Natural killer cell treated with Interleukin-12 subunit alpha and Interleukin-12 subunit beta and Interleukin-15 and Interleukin-18, amount 100 ng/mL, for 72 hours (primary cell): ENCODE measurements at regions not wholly inside any gene's neighbourhood (a gene's known extent, or its start where the extent isn't known, plus 50 kb on each side); places are given as distances from the start of the nearest gene placed in this dataset.

Experiments used
- ATAC-seq, 2 donors: fragments of 150-1000 bp; cut with Tn5 transposase in 1 of 2; sonication (Bioruptor Pico), chemical (Tn5 transposase) in 1 of 2; 2 replicates each; pipeline ENCODE4 v1.10.0; 2021
- DNase-seq: peaks from one replicate; pipeline ENCODE4 v3.0.0; 2022; ENCODE audit warnings: low spot score
- H3K27ac Mint-ChIP-seq, 2 donors: 1 replicate in 1 of 2; 2 replicates in 1 of 2; pipeline ENCODE4 v1.8.0; 2022; ENCODE audit warnings: mixed read lengths in 2 of 2, mild to moderate bottlenecking in 1 of 2, moderate library complexity in 1 of 2
- H3K27me3 Mint-ChIP-seq, 2 donors: 1 replicate in 1 of 2; 2 replicates in 1 of 2; pipeline ENCODE4 v1.8.0; 2022; ENCODE audit warnings: mixed read lengths in 2 of 2
- H3K36me3 Mint-ChIP-seq: one replicate; pipeline ENCODE4 v1.8.0; 2022; ENCODE audit warnings: mixed read lengths
- H3K4me1 Mint-ChIP-seq, 2 donors: 1 replicate in 1 of 2; 2 replicates in 1 of 2; pipeline ENCODE4 v1.8.0; 2022; ENCODE audit warnings: low read depth in 2 of 2, mixed read lengths in 2 of 2, mild to moderate bottlenecking in 1 of 2
- H3K4me3 Mint-ChIP-seq: one replicate; pipeline ENCODE4 v1.8.0; 2022; ENCODE audit warnings: mixed read lengths
- H3K9me3 Mint-ChIP-seq: 2 replicates; pipeline ENCODE4 v1.8.0; 2022; ENCODE audit warnings: mixed read lengths

GRCh38 chr11:15818132-15818842 is 538.1 kb downstream of the SOX6 start:
- H3K9me3 Mint-ChIP-seq, result peaks cover 6% of the 10 kb centered on the region
- ATAC-seq, result no peak

GRCh38 chr11:15819679-15820286 is 536.6 kb downstream of the SOX6 start:
- Mint-ChIP-seq H3K4me3 (no peak overlapping the region), H3K4me1 (no peaks in the 10 kb centered on the region), H3K36me3 (peaks cover 7% of the 10 kb centered on the region), H3K27me3 (peaks cover 8 to 10% of the 10 kb centered on the region in 2 donors), H3K9me3 (peaks cover 6% of the 10 kb centered on the region), H3K27ac (no peak overlapping the region)
- peak; percentile 13 to 40 for ATAC-seq
- no peak for DNase-seq

More at GRCh38 chr11:15818132-15818842, 538.1 kb downstream of the SOX6 start:
- Mint-ChIP-seq H3K27me3 (peaks cover 8 to 10% of the 10 kb centered on the region in 2 donors), H3K36me3 (peaks cover 7% of the 10 kb centered on the region), H3K4me1 (no peaks in the 10 kb centered on the region), H3K4me3 (no peak overlapping the region), H3K27ac (no peak overlapping the region)
- DNase-seq, result no peak

- H3K27me3 Mint-ChIP-seq, result peaks cover 0 to 6% of the 10 kb centered on the region in 2 donors
- no peak for DNase-seq
- H3K4me3 Mint-ChIP-seq, result no peak overlapping the region
These were observed 534.9 kb downstream of the SOX6 start for GRCh38 chr11:15821451-15821850.

GRCh38 chr11:15824060-15824459 is 532.3 kb downstream of the SOX6 start:
- Mint-ChIP-seq H3K4me3 (no peak overlapping the region), H3K4me1 (no peaks in the 10 kb centered on the region), H3K27me3 (peaks cover 0 to 9% of the 10 kb centered on the region in 2 donors), H3K36me3 (no peaks in the 10 kb centered on the region), H3K9me3 (no peaks in the 10 kb centered on the region), H3K27ac (no peak overlapping the region)
- no peak for DNase-seq
- no peak for ATAC-seq

More at GRCh38 chr11:15821451-15821850, 534.9 kb downstream of the SOX6 start:
- Mint-ChIP-seq H3K4me1 (no peaks in the 10 kb centered on the region), H3K36me3 (no peaks in the 10 kb centered on the region), H3K27ac (no peak overlapping the region), H3K9me3 (peaks cover 2% of the 10 kb centered on the region)
- no peak for ATAC-seq

GRCh38 chr11:15825976-15826650 is 530.2 kb downstream of the SOX6 start:
- Mint-ChIP-seq H3K36me3 (no peaks in the 10 kb centered on the region), H3K4me3 (no peak overlapping the region), H3K4me1 (no peaks in the 10 kb centered on the region), H3K27ac (no peak overlapping the region), H3K9me3 (no peaks in the 10 kb centered on the region), H3K27me3 (peaks cover 0 to 3% of the 10 kb centered on the region in 2 donors)
- DNase-seq (no peak), ATAC-seq (no peak)

GRCh38 chr11:15826826-15827225 is 529.5 kb downstream of the SOX6 start:
- Mint-ChIP-seq H3K27ac (no peak overlapping the region), H3K4me3 (no peak overlapping the region)

GRCh38 chr11:15828215-15828853 is 528.0 kb downstream of the SOX6 start:
- no peak overlapping the region for H3K4me3 Mint-ChIP-seq
- H3K9me3 Mint-ChIP-seq, result no peaks in the 10 kb centered on the region
- no peaks in the 10 kb centered on the region for H3K4me1 Mint-ChIP-seq
- peaks cover 0 to 3% of the 10 kb centered on the region in 2 donors for H3K27me3 Mint-ChIP-seq
- ATAC-seq (no peak), DNase-seq (no peak)
- H3K36me3 Mint-ChIP-seq, result no peaks in the 10 kb centered on the region
- no peak overlapping the region for H3K27ac Mint-ChIP-seq

More at GRCh38 chr11:15826826-15827225, 529.5 kb downstream of the SOX6 start:
- H3K9me3 Mint-ChIP-seq, result no peaks in the 10 kb centered on the region
- no peak for DNase-seq
- ATAC-seq, result peak; percentile 36 to 61
- no peaks in the 10 kb centered on the region for H3K4me1 Mint-ChIP-seq
- no peaks in the 10 kb centered on the region for H3K36me3 Mint-ChIP-seq
- peaks cover 0 to 3% of the 10 kb centered on the region in 2 donors for H3K27me3 Mint-ChIP-seq

GRCh38 chr11:15829312-15829711 is 527.0 kb downstream of the SOX6 start:
- no peaks in the 10 kb centered on the region for H3K9me3 Mint-ChIP-seq
- no peaks in the 10 kb centered on the region for H3K4me1 Mint-ChIP-seq
- no peaks in the 10 kb centered on the region for H3K36me3 Mint-ChIP-seq
- no peak overlapping the region for H3K4me3 Mint-ChIP-seq
- H3K27ac Mint-ChIP-seq, result no peak overlapping the region
- no peak for DNase-seq
- H3K27me3 Mint-ChIP-seq, result peaks cover 0 to 3% of the 10 kb centered on the region in 2 donors
- no peak for ATAC-seq

GRCh38 chr11:15830741-15831428 is 525.5 kb downstream of the SOX6 start:
- DNase-seq (no peak), ATAC-seq (no peak)
- Mint-ChIP-seq H3K36me3 (no peaks in the 10 kb centered on the region), H3K27ac (no peak overlapping the region), H3K4me3 (no peak overlapping the region), H3K9me3 (no peaks in the 10 kb centered on the region), H3K27me3 (peaks cover 0 to 3% of the 10 kb centered on the region in 2 donors), H3K4me1 (no peaks in the 10 kb centered on the region)

GRCh38 chr11:15835788-15836411 is 520.4 kb downstream of the SOX6 start:
- H3K9me3 Mint-ChIP-seq, result peaks cover 7% of the 10 kb centered on the region
- DNase-seq (no peak), ATAC-seq (no peak)
- H3K4me1 Mint-ChIP-seq, result no peaks in the 10 kb centered on the region
- no peak overlapping the region for H3K27ac Mint-ChIP-seq
- H3K4me3 Mint-ChIP-seq, result no peak overlapping the region
- no peaks in the 10 kb centered on the region for H3K36me3 Mint-ChIP-seq
- peaks cover 6 to 9% of the 10 kb centered on the region in 2 donors for H3K27me3 Mint-ChIP-seq

- no peak overlapping the region for H3K27ac Mint-ChIP-seq
- H3K4me1 Mint-ChIP-seq, result no peaks in the 10 kb centered on the region
- H3K9me3 Mint-ChIP-seq, result peaks cover 7% of the 10 kb centered on the region
- ATAC-seq (no peak), DNase-seq (no peak)
- H3K4me3 Mint-ChIP-seq, result no peak overlapping the region
- no peaks in the 10 kb centered on the region for H3K36me3 Mint-ChIP-seq
- H3K27me3 Mint-ChIP-seq, result peaks cover 6 to 9% of the 10 kb centered on the region in 2 donors
These were observed 519.6 kb downstream of the SOX6 start for GRCh38 chr11:15836795-15837194.

GRCh38 chr11:15837901-15838489 is 518.4 kb downstream of the SOX6 start:
- H3K27me3 Mint-ChIP-seq, result peaks cover 6 to 9% of the 10 kb centered on the region in 2 donors
- no peak for DNase-seq
- H3K4me1 Mint-ChIP-seq, result no peaks in the 10 kb centered on the region
- H3K36me3 Mint-ChIP-seq, result no peaks in the 10 kb centered on the region
- no peak for ATAC-seq
- H3K9me3 Mint-ChIP-seq, result peaks cover 7% of the 10 kb centered on the region
- no peak overlapping the region for H3K4me3 Mint-ChIP-seq
- H3K27ac Mint-ChIP-seq, result no peak overlapping the region

GRCh38 chr11:15839061-15839460 is 517.3 kb downstream of the SOX6 start:
- Mint-ChIP-seq H3K4me3 (no peak overlapping the region), H3K27ac (no peak overlapping the region), H3K36me3 (no peaks in the 10 kb centered on the region), H3K9me3 (peaks cover 7% of the 10 kb centered on the region), H3K4me1 (no peaks in the 10 kb centered on the region), H3K27me3 (peaks cover 9% of the 10 kb centered on the region in 2 donors)
- ATAC-seq (no peak), DNase-seq (no peak)
